ENCODE measurements at regions not wholly inside any gene's neighbourhood (a gene's known extent, or its start where the extent isn't known, plus 50 kb on each side); places are given as distances from the start of the nearest gene placed in this dataset.

DNA sequence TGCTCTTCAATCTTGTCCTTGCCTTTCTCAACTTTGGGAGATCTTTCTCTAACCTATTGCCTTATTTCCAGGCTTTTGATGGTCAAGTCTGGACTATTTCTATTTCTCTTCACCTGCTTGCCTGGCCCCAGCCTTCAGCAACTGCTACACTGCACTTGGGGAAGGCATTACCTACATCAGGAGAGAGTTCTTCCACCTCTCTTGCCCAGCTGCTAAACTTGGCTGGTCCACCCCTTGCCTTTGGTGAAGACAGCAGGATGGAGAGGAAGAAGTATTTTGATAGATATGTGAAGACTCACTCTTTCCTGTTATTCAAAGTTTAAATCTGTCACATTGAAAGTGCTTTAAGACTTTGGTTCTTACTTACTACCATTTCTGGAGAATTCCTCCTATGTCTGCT is 574.8 kb downstream of the ZPLD1 start:
- no peak for TF ChIP-seq CTCF (IDR thresholded peaks at IDR 0.05)
- TF ChIP-seq POLR2A (IDR thresholded peaks at IDR 0.05): no peak
